ENCODE measurements at regions not wholly inside any gene's neighbourhood (a gene's known extent, or its start where the extent isn't known, plus 50 kb on each side); places are given as distances from the start of the nearest gene placed in this dataset.

DNA sequence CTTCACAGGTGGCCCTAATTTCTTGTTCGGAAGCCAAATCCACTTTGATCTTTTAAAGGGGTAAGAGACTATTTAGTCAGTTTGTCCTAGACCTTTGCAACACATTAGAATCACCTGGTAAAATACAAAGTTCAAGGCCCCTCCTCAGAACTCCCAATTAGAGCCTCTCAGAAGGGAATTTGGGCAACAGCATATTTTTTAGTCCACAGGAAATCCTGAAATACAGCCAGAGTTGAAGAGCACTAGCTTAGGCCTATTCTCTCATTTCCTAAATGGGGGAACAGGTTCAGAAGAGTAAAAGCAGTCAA, 151.3 kb upstream of the FSCB start:
- H3K36me3 ChIP-seq = no peaks in the 10 kb centered on the region
- H3K4me1 ChIP-seq = no peaks in the 10 kb centered on the region
- no peak overlapping the region for H3K4me3 ChIP-seq (ENCODE audit: low read depth, low read length)
- H3K9me3 ChIP-seq = no peaks in the 10 kb centered on the region
- no peaks in the 10 kb centered on the region for H3K27me3 ChIP-seq
- TF ChIP-seq, protein P1, sequence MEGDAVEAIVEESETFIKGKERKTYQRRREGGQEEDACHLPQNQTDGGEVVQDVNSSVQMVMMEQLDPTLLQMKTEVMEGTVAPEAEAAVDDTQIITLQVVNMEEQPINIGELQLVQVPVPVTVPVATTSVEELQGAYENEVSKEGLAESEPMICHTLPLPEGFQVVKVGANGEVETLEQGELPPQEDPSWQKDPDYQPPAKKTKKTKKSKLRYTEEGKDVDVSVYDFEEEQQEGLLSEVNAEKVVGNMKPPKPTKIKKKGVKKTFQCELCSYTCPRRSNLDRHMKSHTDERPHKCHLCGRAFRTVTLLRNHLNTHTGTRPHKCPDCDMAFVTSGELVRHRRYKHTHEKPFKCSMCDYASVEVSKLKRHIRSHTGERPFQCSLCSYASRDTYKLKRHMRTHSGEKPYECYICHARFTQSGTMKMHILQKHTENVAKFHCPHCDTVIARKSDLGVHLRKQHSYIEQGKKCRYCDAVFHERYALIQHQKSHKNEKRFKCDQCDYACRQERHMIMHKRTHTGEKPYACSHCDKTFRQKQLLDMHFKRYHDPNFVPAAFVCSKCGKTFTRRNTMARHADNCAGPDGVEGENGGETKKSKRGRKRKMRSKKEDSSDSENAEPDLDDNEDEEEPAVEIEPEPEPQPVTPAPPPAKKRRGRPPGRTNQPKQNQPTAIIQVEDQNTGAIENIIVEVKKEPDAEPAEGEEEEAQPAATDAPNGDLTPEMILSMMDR (IDR thresholded peaks at IDR 0.05; ENCODE audit: low read depth, low read length) = no peak
- DNase-seq = no peak

- no peaks in the 10 kb centered on the region for H3K4me1 ChIP-seq
- H3K27me3 ChIP-seq = no peaks in the 10 kb centered on the region
- no peaks in the 10 kb centered on the region for H3K9me3 ChIP-seq
- DNase-seq = no peak
- no peak overlapping the region for H3K4me3 ChIP-seq (ENCODE audit: low read depth, low read length)
- no peaks in the 10 kb centered on the region for H3K36me3 ChIP-seq
- TF ChIP-seq, protein P1 (IDR thresholded peaks at IDR 0.05; ENCODE audit: low read depth, low read length) = no peak
Observed at GRCh38 chr14:44657696-44658388, 150.8 kb upstream of the FSCB start.

GRCh38 chr14:44657203-44657602, 150.1 kb upstream of the FSCB start:
- DNase-seq = no peak
- H3K27me3 ChIP-seq = no peaks in the 10 kb centered on the region
- H3K36me3 ChIP-seq = no peaks in the 10 kb centered on the region
- no peak overlapping the region for H3K4me3 ChIP-seq (ENCODE audit: low read depth, low read length)
- H3K9me3 ChIP-seq = no peaks in the 10 kb centered on the region
- TF ChIP-seq, protein P1 (IDR thresholded peaks at IDR 0.05; ENCODE audit: low read depth, low read length) = no peak
- H3K4me1 ChIP-seq = no peaks in the 10 kb centered on the region

DNA sequence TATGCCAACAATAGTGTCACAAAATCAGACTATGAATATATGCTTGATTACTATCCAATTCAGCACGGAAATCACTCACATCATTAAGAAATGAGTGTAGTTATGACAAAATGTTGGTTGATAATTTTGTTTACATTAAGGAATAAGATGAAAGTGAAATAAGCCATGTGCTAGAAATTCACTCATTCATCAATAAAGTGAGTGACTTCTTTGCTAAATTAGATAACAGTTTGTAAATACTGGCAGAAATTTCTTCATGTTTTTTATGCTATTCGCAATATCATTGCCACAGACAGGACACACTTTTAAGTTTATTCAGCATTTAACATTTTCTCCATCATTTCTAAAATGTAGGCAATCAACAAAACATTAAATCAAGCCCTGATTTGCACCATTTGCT, 147.5 kb upstream of the FSCB start:
- no peaks in the 10 kb centered on the region for H3K36me3 ChIP-seq
- H3K27me3 ChIP-seq = no peaks in the 10 kb centered on the region
- no peak for DNase-seq
- no peaks in the 10 kb centered on the region for H3K4me1 ChIP-seq
- no peaks in the 10 kb centered on the region for H3K9me3 ChIP-seq
- TF ChIP-seq, protein P1 (IDR thresholded peaks at IDR 0.05; ENCODE audit: low read depth, low read length) = no peak
- no peak overlapping the region for H3K4me3 ChIP-seq (ENCODE audit: low read depth, low read length)

DNA sequence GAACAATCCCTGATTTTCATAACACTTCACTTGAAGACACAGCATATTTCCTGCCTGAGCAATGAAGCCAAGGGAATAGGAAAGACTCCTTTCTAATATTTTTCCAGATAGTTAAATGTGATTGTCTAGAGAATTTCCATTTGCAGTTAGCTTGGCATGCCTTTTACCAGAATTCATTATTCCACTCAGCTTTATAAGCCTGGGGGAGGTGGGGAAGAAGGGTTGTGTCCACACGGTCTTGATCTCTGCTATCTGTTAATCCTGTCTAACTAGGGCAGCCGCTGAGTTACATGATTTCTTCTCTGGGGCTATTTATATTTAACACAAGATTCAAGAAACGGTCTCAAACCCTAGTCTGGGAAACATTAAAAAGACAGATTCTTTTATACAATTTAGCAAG, 146.6 kb upstream of the FSCB start:
- DNase-seq = no peak
- TF ChIP-seq, protein P1 (IDR thresholded peaks at IDR 0.05; ENCODE audit: low read depth, low read length) = no peak
- Histone ChIP-seq H3K4me3 (ENCODE audit: low read depth, low read length) (no peak overlapping the region), H3K36me3 (no peaks in the 10 kb centered on the region), H3K27me3 (no peaks in the 10 kb centered on the region), H3K4me1 (no peaks in the 10 kb centered on the region), H3K9me3 (no peaks in the 10 kb centered on the region)

DNA sequence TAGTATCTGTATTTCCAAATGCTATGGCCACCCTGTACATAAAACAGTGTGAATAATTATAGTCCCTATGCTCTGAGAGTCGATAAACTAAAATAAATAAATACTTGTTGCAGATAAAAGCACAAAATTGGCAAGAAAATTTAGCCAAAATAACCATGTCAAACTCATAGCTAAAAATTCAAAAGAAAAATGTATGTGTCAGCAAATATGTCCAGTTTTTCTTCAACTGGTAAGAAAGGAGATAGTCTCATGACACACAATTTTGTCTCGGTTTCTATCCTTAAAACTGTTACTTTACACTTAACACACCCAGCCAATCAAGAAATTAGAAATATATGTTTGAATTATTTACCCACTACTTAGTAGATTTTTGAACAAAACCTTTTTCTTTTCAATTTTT, 145.6 kb upstream of the FSCB start:
- Histone ChIP-seq H3K9me3 (no peaks in the 10 kb centered on the region), H3K36me3 (no peaks in the 10 kb centered on the region), H3K27me3 (no peaks in the 10 kb centered on the region), H3K4me1 (no peaks in the 10 kb centered on the region), H3K4me3 (ENCODE audit: low read depth, low read length) (no peak overlapping the region)
- DNase-seq = no peak
- TF ChIP-seq, protein P1 (IDR thresholded peaks at IDR 0.05; ENCODE audit: low read depth, low read length) = no peak
